NB4 (cell line): ENCODE measurements at regions not wholly inside any gene's neighbourhood (a gene's known extent, or its start where the extent isn't known, plus 50 kb on each side); places are given as distances from the start of the nearest gene placed in this dataset.

Experiments
- CTCF ChIP-seq: IDR thresholded peaks from one replicate; pipeline ENCODE4 v1.5.1; 2012; ENCODE audit warnings: low read depth, low read length
- MYC ChIP-seq: IDR thresholded peaks from 2 replicates; pipeline ENCODE4 v1.6.1; 2011; ENCODE audit warnings: low read depth, low read length
- POLR2A ChIP-seq: IDR thresholded peaks from 2 replicates; pipeline ENCODE4 v1.6.1; 2011; ENCODE audit warnings: mild to moderate bottlenecking; ENCODE audit not compliant: insufficient read length; ENCODE audit errors: extremely low read depth

GRCh38 chr18:24734058-24734457 is 273.6 kb downstream of the HRH4 start:
- TF ChIP-seq CTCF: no peak
- no peak for TF ChIP-seq POLR2A
- TF ChIP-seq MYC: no peak
